PC-9 (cell line): ENCODE measurements at regions not wholly inside any gene's neighbourhood (a gene's known extent, or its start where the extent isn't known, plus 50 kb on each side); places are given as distances from the start of the nearest gene placed in this dataset.

ENCODE experiments used
- EZH2 ChIP-seq: fragments of 200-600 bp; sonication (generic); IDR thresholded peaks from 2 replicates; pipeline ENCODE4 v1.8.0; 2017; ENCODE audit warnings: antibody characterized with exemption, low read depth
- TF ChIP-seq, protein P1 (sequence below): fragments of 200-600 bp; sonication (generic); conservative IDR thresholded peaks from 2 replicates; pipeline ENCODE4 v1.6.1; 2017; ENCODE audit warnings: mixed run types, antibody characterized with exemption, mild to moderate bottlenecking, moderate library complexity

DNA sequence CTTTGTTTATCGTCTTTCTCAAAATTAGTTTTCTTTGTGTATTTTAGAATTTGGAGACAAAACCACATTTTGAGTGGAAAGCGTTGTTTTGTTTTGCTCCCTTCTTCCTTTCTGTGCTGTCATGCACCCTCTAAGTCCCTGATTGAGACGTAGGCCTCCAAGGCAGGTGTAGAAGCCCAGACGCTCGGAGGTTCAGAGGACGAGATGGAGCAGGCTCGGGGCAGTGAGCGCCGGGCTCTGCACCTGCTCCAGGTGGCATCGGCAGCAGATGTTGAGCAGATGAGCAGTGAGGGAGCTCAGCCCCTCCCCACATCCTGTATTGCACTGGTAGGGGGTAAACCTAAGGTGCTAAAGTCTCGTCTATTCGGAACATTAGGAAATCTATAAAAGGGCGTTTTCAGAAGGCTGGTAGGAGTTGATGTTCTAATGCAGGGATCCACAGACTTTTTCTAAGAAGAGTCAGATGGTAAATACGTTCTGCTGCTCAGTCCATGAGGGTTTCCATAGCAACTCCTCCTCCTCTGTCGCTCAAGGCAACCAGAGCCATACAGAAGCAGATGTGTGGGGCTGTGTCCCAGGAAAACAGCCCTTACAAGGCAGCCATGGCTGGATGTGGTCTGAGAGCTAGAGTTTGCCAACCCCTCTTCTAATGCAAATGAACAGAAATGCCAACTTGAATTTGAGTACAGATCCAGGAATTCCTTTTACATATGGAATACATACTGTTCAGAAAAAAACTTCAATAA is 724.2 kb downstream of the BRD1 start:
- TF ChIP-seq, protein P1, sequence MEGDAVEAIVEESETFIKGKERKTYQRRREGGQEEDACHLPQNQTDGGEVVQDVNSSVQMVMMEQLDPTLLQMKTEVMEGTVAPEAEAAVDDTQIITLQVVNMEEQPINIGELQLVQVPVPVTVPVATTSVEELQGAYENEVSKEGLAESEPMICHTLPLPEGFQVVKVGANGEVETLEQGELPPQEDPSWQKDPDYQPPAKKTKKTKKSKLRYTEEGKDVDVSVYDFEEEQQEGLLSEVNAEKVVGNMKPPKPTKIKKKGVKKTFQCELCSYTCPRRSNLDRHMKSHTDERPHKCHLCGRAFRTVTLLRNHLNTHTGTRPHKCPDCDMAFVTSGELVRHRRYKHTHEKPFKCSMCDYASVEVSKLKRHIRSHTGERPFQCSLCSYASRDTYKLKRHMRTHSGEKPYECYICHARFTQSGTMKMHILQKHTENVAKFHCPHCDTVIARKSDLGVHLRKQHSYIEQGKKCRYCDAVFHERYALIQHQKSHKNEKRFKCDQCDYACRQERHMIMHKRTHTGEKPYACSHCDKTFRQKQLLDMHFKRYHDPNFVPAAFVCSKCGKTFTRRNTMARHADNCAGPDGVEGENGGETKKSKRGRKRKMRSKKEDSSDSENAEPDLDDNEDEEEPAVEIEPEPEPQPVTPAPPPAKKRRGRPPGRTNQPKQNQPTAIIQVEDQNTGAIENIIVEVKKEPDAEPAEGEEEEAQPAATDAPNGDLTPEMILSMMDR = no peak
- no peak for TF ChIP-seq EZH2
